Sciatic nerve (tissue), 2 donors: ENCODE measurements at regions not wholly inside any gene's neighbourhood (a gene's known extent, or its start where the extent isn't known, plus 50 kb on each side); places are given as distances from the start of the nearest gene placed in this dataset.
"Not testable (repeated sequence)": the region's sequence is repeated elsewhere in the genome, so short reads cannot be mapped to it uniquely, and the experiment has no call there.

Experiments
- ATAC-seq: fragments of 200-7000 bp; cut with Tn5 transposase; one replicate; pipeline ENCODE4 v1.9.1; 2020; ENCODE audit warnings: mild to moderate bottlenecking, moderate library complexity
- DNase-seq: peaks from one replicate; pipeline ENCODE4 v3.0.0-alpha.2; 2020; ENCODE audit warnings: low spot score
- intact Hi-C: fragments of 100-400 bp; cut with DNase I; formaldehyde crosslinking; loops from one replicate; pipeline ENCODE4 v1.14.2; 2022
- donor health status: DM: no; HTN: no; CAD: no.
- donor health status: DM: no; HTN: no; CAD: no.

DNA sequence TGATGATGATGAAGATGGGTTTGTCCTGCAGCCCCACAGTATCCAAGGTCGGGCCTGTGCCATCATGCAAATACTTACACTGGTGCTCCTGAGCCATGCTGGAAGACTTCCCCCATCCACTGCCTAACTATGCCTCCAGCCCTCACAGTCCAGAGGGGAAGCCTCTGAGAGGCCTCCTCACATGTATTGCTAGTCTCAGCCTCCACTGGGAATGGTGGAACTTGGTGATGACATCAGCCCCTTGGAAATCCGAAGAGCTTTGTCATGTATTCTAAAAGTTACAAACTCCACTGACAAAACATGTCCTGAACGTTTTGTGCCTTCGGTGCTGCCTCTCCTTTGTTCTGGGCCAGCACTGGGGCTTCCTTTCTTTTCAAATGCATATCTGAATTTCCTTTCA is 61.1 kb upstream of the DMRTB1 start:
- intact Hi-C loops = no loop called here
- no peak for ATAC-seq
- peak; percentile 26 for DNase-seq

DNA sequence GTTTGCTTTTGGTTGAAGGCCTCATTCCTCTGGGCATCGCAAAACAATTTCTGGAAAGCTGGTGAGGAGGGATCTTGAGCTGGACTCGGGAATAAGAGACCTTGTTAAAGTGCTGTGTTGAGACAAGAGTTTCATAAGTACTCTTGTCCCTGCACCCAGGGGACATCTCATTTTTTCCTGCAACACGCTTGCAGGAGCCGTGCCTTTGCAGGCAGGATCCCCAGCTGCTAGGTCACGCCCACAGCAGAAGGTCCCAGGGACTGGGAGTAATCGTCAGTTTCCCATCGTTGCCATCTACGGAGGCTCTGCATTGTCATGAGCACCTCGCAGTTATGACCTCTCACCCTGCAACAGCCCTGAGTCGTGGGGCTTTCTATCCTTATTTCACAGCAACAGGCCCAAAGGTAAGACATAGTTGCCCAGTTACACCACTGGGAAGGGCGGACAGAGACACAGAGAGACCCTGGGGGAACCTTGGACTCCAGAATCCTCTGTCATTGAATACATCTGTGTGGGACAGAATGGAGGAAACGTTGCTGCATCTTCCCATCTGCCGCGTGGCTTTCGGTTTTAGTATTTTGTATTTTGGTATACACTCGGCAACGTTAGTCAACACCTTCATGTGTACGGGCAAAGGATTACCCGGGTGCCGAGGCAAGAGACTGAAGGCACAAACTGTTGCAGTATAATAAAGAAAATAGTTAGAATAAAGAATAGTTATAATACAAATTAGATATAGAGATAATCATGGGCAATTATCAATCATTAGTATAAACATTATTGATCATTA is 60.4 kb upstream of the DMRTB1 start:
- peak; percentile 12 for DNase-seq
- ATAC-seq = no peak
- intact Hi-C loops = no loop called here

DNA sequence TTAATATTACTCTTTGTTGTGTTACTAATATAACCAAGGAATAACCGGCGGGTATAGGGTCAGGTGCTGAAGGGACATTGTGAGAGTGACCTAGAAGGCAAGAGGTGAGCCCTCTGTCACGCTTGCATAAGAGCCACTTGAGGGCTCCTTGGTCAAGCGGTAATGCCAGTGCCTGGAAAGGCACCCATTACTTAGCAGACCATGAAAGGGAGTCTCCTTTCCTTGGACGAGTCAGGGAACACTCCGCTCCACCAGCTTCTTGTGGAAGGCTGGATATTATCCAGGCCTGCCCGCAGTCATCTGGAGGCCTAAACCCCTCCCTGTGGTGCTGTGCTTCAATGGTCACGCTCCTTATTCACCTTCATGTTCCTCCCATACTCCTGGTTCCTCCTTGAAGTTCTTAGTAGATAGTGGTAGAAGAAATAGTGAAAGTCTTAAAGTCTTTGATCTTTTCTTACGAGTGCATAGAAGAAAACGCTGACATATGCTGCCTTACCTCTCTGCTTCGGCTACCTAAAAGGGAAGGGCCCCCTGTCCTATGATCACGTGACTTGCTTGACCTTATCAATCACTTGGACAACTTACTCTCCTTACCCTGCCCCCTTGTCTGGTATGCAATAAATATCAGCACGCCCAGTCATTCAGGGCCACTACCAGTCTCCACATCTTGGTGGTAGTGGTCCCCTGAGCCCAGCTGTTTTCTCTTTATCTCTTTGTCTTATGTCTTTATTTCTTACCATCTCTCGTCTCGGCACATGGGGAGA is 59.6 kb upstream of the DMRTB1 start:
- DNase-seq = peak; percentile 18
- intact Hi-C loops, ATAC-seq: not testable (repeated sequence)

DNA sequence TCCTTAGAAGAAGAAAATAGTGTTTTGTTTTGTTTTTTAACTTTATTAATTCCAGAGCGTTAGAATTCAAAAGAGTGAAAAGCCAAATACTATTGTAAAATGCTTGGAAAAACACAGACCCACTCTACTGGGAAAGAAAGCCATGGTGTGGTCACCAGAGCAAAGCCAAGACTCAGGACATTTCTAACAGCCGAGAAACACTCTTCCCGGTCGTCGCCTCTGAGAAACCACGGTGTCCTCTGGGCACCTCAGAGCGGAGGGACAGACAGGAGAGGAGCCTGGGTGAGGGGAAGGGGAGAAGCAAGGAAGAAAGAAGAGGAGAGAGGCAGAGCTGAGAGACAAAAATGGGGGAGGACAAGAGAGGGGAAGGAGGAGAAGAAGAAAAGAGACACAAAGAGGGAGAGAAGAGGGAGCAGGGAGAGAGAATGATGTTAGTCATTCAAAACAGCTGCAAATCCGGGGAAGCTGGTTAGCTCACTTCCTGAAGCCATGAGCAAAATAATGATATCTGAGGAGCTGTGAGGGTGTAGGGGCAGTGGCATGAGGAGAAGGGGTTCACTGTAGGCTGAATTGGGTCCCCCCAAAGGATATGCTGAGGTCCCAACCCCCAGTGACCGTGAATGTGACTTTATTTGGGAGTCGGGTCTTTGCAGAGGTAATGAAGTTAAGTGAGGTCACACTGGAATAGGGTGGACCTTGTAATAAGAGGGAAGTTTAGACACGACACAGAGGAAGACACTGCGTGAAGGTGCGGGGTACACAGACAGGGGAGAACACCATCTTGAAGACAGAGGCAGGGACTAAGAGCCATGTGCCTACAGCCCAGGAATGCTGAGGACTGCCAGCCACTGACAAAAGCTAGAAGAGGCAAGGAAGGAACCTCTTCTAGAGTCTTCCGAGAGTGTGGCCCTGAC is 58.2 kb upstream of the DMRTB1 start:
- peak; percentile 32 for DNase-seq
- no peak for ATAC-seq
- intact Hi-C loops = no loop called here

DNA sequence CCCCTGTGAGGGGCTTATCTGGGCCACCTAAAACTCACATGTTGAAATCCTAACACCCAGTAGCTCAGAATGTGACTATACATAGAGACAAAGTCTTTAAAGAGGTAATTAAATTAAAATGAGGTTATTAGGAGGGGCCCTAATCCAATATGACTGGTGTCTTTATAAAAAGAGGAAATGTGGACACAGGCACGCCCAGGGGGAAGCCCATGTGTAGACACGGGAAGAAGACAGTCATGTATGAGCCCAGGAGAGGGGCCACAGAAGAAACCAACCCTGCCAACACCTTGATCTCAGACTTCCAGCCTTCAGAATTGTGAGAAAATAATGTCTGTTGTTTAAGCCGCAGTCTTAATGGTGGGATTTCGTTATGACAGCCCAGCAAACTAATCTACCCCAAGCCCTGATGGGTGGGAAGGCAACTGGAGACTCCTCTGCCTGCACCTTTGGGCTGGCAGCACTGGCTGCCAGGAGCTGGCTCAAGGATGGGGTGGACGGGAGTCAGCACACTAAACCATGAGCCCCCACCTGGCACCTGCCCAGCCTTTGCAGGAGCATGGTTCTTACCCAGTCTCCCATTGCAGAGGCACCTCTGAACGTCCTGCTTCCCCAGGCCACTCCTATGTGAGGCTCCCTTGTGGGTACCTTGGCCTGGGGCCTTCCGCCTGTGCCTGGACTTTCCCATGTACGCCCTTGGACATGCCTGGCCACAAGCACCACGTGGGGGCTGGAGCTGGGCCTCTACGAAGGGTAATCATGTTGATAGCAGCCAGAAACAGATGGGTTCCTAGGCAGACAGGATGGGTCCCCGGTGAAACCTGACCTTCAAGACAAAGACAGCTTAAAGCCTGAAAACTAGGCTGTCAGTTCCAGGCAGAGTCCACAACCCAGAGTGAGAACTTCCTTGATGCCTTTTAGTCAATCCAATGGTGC is 57.1 kb upstream of the DMRTB1 start:
- DNase-seq = peak; percentile 55
- ATAC-seq = no peak
- intact Hi-C loops = no loop called here

DNA sequence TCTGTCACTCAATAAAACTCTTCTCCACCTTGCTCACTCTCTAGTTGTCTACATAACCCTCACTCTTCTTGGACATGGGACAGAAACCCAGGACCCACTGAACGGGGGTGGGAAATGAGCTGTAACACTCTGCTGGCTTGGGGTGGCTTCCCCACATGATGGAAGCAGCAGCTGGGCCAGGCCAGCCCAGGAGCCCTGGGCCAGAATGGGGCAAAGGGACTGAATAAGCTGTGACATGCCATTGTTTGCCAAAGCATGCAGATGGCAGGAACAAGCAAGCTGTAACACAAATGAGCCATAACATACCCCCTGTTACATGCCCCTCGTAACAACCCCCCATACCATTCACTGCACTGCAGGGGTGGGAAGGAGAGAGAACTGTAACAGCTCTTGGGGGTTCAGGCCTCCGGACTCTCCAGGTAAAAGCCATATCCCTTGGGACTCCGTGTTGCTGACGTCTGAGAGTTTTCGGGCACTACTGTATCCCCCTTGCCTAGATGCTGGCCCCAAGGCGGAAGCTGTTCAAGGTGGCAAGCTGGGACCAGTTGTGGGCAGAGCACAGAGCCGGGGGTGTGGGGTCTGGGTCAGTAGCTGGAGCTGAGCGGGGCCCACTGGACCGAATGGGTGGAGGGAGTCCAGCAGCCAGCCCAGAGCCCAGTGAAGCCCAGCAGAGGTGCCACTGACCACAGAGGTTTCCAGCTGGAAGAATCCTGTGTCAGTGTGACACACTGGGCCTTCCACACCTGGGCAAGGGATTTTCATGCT is 56.1 kb upstream of the DMRTB1 start:
- ATAC-seq (no peak), DNase-seq (peak; percentile 31)
- intact Hi-C loops = no loop called here

DNA sequence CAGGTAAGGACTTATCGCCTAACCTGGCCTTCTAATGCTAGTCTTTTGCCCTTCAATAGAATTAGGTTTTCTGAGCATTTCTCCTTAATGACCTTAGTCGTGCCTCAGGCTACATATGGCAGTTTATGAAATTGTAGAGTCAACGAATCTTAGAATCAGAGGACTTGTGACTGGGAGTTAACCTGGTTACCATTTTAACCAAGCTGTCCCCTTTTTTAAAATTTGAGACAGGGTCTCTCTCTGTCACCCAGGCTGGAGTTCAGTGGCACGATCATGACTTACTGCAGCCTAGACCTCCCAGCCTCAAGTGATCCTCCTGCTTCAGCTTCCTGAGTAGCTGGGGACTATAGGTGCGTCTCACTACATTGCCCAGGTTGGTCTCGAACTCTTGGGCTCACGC is 53.5 kb upstream of the DMRTB1 start:
- intact Hi-C loops = no loop called here
- ATAC-seq = no peak
- no peak for DNase-seq

DNA sequence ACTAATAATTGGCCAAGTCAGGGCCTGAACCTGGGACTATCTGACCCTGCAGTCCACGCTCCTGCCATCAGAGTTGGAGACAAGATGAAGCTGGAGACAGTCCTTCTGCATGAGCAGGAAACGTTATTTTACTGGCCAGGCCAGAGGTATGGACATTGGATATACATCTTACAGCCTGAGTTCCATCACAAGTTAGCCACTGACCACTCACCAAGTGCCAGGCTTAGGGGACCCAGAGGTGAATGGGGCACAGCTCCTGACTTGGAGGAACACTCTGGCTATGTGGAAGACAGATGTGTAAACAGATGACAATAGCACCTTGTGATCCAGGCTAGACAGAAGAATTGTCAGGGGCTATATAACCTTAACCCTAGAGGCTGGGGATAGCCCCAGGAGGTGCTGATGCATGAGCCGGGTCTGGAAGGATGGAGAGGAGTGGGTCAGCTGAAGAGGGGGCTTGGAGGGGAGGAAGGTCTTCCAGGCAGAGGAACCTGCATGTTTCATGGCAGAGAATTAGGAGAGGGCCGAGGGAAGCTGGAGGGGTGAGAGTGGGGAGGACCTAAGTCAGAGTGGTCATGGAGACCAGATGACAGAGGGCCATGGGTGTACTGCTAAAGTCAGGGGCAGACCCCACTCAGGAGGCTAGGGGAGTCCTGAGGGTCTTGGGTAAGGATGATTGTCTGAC is 52.5 kb upstream of the DMRTB1 start:
- ATAC-seq = no peak
- intact Hi-C loops = no loop called here
- DNase-seq = no peak

DNA sequence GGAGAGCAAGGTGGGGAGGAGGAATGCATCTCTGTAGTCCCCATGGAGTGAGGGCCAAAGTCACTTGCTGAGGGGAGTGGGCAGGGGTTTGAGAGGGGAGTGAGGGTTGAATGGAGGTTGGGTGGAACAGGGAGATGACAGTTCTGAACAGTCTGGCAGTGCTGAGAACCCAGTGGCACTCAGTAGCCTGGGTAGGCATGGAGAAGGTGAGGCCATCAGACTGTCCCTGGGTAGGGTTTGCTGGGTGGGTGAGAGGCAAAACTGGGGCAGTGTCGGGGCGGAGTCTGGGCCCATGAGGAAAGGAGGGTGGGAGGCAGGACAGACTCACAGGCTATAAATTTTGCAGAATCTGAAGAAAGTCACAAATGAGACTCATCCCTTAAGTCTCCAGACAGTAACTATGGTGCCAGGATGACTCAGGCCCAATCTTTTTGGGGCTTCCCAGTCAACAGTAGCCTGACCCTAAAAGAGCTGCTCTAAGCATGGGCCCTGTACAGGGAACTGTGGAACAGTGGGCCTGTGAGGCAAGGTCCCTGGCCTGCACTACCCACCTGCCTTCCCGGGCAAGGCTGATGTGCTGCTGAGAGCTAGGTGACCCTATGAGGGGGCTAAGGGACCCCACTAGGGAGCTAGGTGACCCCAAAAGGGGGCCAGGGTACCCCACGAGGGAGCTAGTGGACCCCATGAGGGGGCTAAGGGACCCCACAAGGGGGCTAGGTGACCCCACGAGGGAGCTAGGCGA is 51.0 kb upstream of the DMRTB1 start:
- intact Hi-C loops = no loop called here
- DNase-seq (no peak), ATAC-seq (no peak)

DNA sequence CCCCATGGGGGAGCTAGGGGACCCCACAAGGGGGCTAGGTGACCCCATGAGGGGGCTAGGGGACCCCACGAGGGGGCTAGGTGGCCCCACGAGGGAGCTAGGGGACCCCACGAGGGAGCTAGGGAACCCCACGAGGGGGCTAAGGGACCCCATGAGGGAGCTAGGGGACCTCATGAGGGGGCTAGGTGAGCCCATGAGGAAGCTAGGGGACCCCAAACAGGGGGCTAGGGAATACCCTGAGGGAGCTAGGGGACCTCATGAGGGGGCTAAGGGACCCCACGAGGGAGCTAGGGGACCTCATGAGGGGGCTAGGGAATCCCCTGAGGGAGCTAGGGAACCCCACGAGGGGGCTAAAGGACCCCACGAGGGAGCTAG is 50.5 kb upstream of the DMRTB1 start:
- intact Hi-C loops = no loop called here
- DNase-seq (no peak), ATAC-seq (no peak)

DNA sequence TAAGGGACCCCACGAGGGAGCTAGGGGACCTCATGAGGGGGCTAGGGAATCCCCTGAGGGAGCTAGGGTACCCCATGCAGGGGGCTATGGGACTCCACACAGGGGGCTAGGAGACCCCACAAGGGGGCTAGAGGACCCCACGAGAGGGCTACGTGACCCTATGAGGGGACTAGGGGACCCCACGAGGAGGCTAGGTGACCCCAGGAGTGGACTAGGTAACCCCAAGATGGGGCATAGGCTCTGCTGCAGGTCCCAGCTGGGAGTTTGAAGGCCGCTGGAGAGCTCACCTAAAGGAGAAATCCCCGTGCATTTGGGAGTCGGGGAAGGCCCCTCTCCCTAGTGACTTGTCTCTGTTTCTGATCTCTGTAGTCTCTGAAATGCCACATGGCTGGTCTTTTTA is 50.0 kb upstream of the DMRTB1 start:
- DNase-seq = no peak
- no peak for ATAC-seq
- intact Hi-C loops = no loop called here
